ENCODE measurements at regions not wholly inside any gene's neighbourhood (a gene's known extent, or its start where the extent isn't known, plus 50 kb on each side); places are given as distances from the start of the nearest gene placed in this dataset.

DNA sequence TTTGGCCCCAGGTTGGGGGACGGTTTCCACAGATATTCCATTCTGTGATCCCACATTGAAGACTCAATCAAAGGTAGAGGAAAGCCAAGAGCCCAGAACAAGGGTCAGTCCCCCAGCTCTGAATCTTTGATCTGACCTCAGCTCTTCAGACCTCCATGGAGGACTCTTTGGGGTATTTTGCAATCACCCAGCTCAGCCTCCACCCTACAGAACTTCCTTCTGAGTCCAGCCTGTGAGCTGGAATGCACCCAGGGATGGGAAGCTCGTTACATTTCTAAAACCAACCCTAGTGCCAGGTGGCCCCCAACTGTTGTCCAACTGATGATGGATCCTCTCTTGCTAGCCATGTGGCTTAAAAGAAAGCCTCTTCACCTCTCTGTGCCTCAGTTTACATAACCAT, 335.3 kb downstream of the MN1 start:
- DNase-seq (ENCODE audit: low spot score): no peak
- intact Hi-C loops (cut with DNase I): no loop called here

DNA sequence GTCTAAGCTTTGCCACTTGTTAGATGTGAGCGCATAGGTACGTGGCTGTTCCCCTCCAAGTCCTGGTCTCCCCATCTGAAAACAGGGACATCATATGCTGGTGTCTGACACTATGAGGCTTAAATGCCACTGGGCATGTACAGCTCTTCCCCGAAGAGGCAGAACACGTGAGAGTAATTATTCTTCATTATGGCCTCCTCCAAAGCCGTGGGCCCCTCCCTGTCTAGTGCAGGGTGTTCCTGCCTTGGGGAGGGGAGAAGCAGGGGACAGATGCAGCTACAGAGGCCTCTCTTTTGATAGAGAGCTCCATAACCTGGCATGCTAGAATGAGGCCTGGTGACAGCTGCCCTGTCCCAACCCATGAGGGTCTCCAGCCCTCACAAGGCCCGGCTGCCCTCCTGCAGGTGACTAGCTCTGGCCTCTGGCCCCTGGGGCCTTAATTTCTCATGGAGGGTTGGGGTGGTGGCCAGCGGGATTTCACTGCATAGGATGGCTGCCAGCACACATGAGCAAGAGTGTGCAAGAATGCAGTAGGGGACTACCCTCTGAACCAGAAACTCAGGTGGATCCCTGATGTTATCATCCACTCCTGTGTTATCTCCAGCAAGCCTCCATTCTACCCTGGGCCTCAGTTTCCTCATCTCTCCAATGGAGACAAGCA, 334.6 kb downstream of the MN1 start:
- intact Hi-C loops (cut with DNase I): no loop called here
- no peak for DNase-seq (ENCODE audit: low spot score)

DNA sequence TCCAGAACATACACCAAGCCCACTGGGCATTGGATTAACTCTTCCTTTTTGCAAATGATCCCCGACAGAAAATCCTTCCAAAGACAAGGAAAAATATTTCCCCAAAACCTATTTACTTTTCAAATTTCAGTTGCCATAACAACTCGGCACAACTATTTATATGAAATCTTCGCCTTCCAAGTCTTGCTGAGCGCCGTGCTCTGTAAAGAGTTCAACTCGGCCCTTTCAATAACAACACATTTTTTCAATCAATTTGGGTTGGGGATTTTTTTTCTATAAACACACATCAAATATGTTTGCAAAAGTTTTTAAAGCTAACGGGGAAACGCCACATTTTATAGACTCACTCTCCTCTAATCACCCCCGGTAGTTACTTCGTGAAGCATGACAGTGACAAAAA, 333.8 kb downstream of the MN1 start:
- intact Hi-C loops (cut with DNase I): no loop called here
- no peak for DNase-seq (ENCODE audit: low spot score)

DNA sequence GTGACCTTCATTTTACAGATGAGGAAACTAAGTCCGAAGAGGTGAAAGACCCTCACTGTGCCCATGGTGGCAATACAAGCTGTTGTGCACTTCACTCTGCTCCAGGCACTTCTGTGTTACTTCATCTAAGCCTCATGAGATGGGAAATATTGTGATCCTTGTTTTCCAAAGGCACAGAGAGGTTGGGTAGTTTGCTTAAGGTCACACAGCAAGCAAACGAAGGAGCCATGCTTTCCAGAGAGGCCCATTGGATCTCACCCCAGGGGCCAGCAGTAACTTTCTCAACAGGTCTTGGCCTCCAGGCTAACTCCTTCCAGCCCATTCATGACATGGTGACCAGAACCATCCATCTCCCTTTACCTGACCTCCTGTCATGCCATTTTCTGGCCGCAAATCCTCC, 332.8 kb downstream of the MN1 start:
- intact Hi-C loops (cut with DNase I): no loop called here
- DNase-seq (ENCODE audit: low spot score): no peak

DNA sequence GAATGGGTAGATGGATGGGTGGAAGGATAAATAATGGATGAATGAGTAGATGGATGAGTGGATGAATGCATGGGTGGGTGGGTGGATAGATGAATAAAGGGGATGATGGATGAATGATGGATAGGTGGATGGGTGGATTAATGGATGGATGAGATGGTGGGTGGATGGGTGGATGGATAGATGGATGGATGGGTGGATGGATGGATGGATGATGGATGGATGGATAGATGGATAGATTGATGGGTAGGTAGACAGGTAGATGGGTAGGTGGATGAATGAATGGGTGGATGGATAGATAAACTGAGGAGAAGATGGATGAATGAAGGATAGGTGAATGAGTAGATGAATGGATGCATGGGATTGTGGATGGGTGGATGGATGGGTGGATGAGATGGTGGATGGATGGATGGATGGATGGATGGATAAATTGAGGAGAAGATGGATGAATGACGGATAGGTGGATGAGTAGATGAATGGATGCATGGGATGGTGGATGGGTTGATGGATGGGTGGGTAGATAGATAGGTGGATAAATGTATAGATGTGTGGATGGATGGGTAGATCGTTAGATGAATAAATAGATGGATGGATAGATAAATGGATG, 331.3 kb downstream of the MN1 start:
- intact Hi-C loops (cut with DNase I): no loop called here
- no peak for DNase-seq (ENCODE audit: low spot score)

DNA sequence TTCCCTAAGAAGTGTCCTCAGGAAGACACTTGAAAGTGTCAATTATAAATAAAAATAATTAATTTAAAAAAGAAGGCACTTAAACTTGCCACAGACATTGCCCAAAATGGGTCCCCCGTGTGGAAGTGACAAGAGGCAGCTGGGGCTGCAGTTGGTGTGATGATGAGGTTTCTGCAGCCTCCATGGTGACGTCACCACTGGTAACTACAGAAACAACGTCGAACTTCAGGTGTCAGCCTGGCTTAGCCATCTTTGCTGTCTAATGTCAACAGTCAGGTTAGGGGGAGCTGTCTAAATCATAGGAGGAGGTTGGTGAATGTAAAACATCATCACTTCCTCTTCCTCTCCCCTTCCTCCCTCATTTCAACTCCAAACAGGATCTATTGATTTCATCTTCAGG, 328.6 kb downstream of the MN1 start:
- no peak for DNase-seq (ENCODE audit: low spot score)
- intact Hi-C loops (cut with DNase I): no loop called here

DNA sequence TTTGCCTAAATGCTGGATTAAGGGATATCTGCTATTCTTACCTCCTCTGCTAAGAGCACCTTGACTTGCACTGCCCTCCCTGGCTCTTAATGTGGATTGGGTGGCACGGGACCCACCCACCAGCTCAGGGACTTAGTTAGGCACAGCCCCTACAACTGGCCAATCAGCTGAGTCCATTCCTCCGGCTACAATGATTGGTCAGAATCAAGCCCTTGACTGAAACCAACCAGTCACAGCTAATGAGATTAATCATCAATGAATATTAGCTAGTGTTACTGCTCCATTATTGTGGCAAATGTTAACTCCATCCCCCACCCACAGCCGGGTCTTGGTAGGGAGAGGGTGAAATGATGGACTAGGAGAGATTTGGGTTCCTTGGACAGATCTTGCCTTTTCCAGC, 328.0 kb downstream of the MN1 start:
- no peak for DNase-seq (ENCODE audit: low spot score)
- intact Hi-C loops (cut with DNase I): no loop called here

DNA sequence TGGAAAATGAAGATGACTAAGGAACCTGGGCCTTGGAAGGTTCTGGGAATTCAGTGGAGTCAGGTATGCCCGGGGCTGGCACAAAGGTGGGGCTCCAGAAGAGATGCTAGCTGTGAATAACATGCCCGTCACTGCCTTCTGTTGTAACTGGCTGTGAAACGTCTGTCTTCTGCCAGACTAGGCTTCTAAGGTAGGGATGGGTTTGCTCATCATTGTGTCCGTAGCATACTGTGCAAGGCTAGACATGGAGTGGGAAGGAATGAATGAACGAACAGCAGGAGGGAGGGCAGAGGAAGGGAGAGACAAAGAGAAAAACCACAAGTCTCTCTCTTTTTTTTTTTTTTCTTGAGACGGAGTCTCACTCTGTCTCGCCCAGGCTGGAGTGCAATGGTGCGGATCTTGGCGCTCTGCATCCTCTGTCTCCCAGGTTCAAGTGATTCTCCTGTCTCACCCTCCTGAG, 327.4 kb downstream of the MN1 start:
- no peak for DNase-seq (ENCODE audit: low spot score)
- intact Hi-C loops (cut with DNase I): no loop called here

DNA sequence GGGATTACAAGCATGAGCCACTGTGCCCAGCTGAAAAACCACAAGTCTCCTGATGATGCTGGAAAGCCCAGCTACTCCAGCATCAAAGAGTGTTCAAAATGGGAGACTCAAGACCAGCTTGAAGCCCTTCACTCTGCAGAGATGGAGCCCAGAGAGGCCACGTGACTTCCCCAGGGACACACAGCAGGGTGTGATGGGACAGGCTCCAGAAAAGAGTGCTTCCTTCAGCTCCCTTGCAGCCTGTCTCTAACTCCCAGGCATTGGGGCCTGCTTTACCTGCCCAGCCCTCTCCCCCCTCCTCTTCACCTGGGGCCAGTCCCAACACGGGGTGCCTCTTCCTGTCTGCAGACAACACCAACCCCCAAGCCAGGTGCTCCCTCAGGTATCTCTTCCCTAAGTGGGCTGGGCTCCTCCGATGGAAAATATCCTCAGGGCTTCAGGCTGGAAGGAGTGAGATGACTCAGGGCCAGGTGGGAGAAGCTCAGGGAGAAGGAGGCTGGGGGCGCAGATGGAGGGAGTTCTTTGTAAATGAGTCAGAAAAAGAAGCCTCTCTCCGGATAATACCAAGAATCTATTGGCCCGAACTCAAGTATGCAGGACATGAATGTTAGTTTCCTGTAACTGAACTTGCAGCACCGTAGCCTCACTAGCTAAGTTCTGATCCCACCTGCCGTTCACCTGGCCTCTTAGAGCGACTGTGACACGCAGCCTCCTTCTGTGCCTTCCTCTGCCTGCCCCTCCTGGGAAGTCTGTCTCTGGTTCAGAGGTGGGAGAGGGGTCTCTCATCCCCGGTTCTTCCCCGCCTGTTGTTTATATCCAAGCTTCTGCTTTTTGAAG, 326.6 kb downstream of the MN1 start:
- intact Hi-C loops (cut with DNase I): no loop called here

DNA sequence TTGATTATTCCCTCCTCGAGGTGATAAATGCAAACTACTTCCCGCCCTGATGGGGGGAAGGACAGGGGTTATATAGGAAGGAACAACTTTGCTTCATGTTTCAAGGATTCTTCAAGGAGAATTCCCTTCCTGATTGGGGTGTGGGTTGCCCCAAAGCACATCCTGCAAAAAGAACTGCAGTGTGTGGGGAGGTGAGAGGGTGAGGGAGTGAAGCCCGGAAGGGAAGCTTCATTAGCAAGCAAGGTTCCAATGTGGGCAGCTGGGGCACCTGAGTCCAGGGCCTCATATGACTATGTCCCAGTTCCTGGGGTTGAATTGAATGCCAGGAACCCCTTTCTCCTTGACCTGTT, 326.0 kb downstream of the MN1 start:
- intact Hi-C loops (cut with DNase I): no loop called here
- no peak for DNase-seq (ENCODE audit: low spot score)

More for the DNA sequence above, 326.6 kb downstream of the MN1 start:
- no peak for DNase-seq (ENCODE audit: low spot score)

DNA sequence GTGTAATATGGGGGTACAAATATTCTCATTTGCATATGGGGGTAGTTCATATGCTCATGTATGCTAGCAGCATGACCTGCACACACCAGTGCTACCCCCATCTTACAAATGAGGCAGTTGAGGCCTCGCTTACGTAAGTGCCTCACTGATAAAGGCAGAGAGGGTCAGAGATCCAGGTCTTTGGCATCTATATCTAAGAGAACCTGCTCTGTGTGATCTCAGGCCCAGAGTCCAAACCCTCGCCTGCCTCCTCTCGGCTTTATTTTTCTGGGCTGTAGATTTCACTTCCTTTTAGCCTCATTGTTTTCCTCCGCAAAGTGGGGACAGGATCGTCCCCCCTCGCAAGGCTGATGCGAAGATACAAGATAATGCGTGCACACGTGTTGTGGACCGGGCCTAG, 325.2 kb downstream of the MN1 start:
- DNase-seq (ENCODE audit: low spot score): no peak
- intact Hi-C loops (cut with DNase I): no loop called here

DNA sequence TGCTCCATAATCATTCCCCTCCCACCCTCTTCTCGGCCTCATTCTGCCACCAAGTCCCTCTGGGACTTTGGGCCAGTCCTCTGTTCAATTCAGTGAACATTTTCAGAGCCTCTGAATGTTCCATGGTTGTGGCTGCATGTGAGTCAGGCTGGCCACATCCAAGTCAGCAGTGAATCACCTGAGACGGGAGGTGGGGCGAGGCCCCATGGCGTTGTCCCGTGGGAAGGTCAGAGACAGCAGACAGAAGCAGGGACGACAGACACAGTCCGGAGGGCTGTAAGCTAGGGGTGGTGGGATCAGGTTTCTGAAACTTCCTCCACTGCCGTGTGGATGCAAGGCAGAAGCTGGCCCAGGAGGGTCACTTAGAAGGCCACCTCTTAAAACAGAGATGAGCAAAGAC, 324.8 kb downstream of the MN1 start:
- no peak for DNase-seq (ENCODE audit: low spot score)
- intact Hi-C loops (cut with DNase I): no loop called here

DNA sequence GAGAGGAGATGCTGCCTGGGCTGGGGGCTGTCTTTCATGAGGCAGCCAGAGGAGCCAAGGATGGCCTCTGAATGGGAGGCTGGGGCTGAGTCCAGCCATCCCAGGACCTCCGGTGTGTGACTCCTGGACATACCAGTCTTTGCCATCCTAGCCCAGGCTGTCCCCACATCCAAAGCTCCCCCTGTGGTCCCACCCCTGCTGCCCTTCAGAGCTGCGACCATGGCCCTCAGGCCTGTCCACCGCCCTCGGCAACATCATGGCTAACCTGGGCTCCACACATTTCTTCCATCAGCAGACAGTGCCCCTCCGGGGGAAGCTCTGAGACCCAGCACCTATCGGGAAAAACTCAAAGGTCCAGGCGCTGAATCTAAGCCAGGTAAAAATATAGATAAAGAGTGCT, 324.4 kb downstream of the MN1 start:
- intact Hi-C loops (cut with DNase I): no loop called here
- no peak for DNase-seq (ENCODE audit: low spot score)

DNA sequence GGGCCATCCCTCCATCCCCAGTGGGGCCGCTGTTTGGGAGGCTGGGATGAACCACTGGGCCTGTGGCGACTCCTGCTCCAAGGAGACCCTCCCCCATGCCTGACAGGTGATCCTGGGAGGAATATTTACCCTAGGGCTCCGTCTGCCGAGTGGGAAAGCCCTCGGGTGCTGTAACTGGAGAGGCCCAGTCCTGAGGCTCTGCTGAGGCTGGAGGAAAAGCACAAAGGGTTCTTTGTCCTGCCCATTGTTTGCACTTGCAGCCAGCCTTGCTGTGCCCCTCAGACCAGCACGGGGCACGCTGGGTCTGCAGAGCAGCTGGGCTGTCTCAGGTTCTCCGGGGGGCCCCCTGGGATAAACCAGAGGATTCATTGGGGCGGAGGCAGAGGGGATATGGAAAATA, 321.1 kb downstream of the MN1 start:
- intact Hi-C loops (cut with DNase I): no loop called here
- DNase-seq (ENCODE audit: low spot score): no peak

DNA sequence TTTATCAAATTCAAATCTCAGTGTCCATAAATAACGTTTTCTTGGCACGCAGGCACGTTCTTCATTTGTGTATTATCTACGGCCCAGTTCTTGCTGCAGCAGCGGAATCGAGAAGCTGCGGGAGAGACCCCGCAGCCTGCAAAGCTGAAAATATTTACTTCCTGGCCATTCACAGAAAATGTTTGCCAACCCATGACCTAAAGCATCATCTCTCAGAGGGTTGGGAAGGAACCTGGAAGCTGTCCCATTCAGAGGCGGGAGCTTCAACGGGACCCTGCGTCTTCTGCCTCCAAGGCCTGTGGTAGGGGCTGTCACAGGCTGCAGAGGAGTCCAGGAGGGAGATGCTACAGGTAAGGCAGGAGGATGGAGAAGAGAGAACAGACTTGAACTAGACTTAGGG, 319.2 kb downstream of the MN1 start:
- no peak for DNase-seq (ENCODE audit: low spot score)
- intact Hi-C loops (cut with DNase I): no loop called here

DNA sequence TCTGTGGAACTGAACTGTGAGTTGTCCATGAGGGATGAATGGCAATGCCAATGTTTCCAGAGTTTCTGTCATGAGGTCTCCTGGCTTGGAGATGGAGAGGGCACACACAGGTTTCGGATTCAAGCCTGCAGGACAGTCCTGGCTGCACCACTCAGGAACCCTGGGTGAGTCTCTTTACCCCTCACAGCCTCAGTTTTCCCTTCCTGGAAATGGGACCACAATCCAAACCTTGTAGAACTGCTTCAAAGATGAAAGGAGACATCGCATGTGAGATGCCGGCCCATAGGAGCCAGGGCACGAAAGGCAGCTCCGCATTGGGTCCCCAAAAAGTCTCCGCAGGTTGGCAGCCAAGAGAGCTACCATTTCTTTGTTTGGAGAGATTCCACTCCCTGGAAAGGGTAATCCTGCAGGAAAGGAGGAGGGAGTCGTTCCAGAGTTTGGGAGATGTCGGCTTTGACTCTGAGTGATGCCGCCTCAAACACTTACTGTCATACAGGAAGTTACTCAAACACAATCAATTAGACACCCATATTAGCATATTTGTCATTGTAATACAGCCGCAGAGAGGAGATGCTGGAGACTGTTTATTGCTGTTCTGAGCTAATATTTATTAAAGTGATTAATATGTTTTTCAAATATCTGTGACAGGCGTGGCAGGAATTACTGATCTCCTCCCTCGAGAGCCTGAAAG, 318.3 kb downstream of the MN1 start:
- DNase-seq (ENCODE audit: low spot score): no peak
- intact Hi-C loops (cut with DNase I): no loop called here

DNA sequence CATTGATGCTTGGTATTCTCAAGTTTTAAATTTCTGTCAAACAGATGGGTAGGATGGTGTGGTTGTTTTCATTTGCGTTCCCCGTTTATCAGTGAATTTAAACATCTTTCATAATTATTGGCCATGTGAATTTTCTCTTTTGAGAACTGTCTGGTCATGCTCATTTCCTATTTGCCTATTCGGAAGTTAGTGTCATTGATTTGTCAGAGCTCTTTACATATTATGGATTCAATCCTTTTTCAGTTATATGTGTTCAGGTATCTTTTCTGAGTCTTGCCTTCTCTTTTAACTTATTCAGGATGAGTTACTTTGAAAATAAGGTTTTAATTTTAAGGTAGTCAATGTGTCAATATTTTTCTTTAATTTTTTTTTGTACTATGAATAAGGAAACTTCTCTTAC, 315.7 kb downstream of the MN1 start:
- intact Hi-C loops (cut with DNase I): no loop called here
- no peak for DNase-seq (ENCODE audit: low spot score)

DNA sequence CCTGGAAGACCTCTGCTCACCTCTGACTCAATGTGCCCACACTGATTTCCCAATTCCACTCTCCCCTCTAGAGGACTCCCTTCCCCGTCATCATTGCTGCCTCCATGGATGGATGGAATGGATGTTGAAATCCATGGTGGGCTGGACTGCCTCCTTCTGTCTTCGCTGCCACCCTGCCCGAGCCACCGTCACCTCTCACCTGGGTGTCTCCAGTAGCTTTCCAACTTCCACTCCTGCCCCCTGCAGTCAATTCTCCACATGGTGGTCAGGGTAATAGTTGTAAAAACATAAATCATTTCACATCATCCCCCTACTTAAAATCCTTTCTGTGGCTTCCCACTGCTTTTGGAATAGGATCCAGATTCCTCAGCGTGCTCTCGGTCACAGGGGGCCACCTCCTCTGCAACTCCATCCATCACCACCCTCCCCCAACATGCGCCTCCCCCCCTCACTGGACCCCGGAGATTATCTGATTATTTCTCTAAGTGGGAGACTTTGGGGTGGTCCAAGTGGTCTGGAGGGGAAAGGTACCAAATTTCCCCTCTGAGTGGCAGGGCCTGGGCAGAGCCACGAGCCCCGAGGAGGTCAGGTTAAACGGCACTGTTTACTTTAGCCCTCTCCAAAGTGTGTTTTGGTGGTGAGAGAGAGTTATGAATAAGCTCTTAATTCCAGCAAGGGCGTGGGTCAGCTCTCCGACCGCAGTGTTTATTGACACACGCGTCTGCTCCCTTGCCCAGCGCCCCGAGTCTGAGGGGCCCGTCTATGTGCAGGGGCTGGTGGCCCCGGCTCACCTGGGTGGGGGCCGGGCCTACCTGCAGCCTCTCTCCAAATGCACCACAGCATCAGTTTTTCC, 313.7 kb downstream of the MN1 start:
- DNase-seq (ENCODE audit: low spot score): no peak
- intact Hi-C loops (cut with DNase I): no loop called here

DNA sequence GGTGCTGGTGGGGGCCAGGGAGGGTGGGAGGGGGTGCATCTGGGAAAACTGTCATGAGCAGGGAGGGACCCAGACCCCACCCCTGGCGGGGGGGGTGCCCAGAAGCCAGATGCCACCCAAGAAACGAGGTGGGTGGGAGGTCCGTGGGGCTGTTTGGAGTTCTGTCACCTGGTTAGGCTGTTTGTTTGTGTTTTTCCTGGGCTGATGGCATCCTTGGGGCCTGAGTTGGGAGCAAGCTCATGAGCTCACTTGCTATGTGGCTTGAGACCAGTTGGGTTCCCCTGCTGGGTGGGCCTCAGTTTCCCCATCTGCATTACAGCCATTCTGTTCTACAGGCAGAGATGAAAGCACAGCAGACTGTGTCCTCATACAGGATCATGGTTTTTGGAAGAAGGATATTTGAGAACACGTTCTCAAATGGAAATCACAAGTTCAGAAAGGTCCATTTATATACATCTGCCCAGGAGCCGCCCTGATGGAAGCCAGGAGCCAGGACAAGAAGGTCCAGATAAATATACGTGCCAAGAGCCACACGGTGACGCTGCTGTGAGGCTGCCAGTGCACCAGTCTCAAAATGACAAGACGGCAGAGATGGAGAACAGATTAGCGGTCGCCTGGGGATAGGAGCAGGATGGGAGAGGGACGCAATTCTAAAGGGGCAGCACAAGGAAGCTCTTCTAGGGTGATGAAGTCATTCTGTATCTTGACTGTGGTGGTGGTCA, 312.9 kb downstream of the MN1 start:
- intact Hi-C loops (cut with DNase I): no loop called here
- DNase-seq (ENCODE audit: low spot score): no peak
